IMR-90 (cell line): ENCODE measurements at regions not wholly inside any gene's neighbourhood (a gene's known extent, or its start where the extent isn't known, plus 50 kb on each side); places are given as distances from the start of the nearest gene placed in this dataset.

Experiments
- ATAC-seq: fragments of 200-7000 bp; cut with Tn5 transposase; 2 replicates; pipeline ENCODE4 v1.9.1; 2020; ENCODE audit warnings: low read depth, mild to moderate bottlenecking, moderate library complexity
- BruUV-seq: library from RNA; stranded (reverse); fragments of 400-500 nt; replicated peaks from 2 replicates; lab custom pipeline; 2021; lab: Mats Ljungman, UMichigan
- CTCF ChIA-PET: fragments of 300-600 bp; formaldehyde crosslinking; extraction: SDS; loops from one replicate; lab custom pipeline; 2021; ENCODE audit warnings: antibody characterized with exemption; lab: Yijun Ruan, JAX
- POLR2A ChIA-PET: fragments of 300-600 bp; sonication (Branson Sonifier 250); formaldehyde crosslinking; loops from one replicate; lab custom pipeline; 2022; ENCODE audit warnings: antibody characterized with exemption; ENCODE audit not compliant: unreplicated experiment; lab: Charles Lee
- DNase-seq: peaks from one replicate; pipeline ENCODE4 v3.0.0; 2013
- H2AFZ ChIP-seq: replicated peaks from 2 replicates; pipeline ENCODE3; 2013; ENCODE audit warnings: low read length, mild to moderate bottlenecking; ENCODE audit not compliant: poor library complexity
- H2AK5ac ChIP-seq: 2 replicates; pipeline ENCODE4 v1.6.1; 2013; ENCODE audit warnings: low read depth, low read length, inconsistent platforms
- H2AK9ac ChIP-seq: replicated peaks from 2 replicates; pipeline ENCODE3; 2013; ENCODE audit warnings: mild to moderate bottlenecking, low read depth, low read length, moderate library complexity; ENCODE audit not compliant: poor library complexity
- H2BK120ac ChIP-seq: 2 replicates; pipeline ENCODE4 v1.6.1; 2013; ENCODE audit warnings: low read depth, low read length, inconsistent platforms
- H2BK15ac ChIP-seq: 3 replicates; pipeline ENCODE4 v1.6.1; 2013; ENCODE audit warnings: low read depth, low read length, inconsistent platforms
- H2BK20ac ChIP-seq: 2 replicates; pipeline ENCODE4 v1.6.1; 2013; ENCODE audit warnings: low read depth, mild to moderate bottlenecking, inconsistent platforms, low read length, moderate library complexity
- H2BK5ac ChIP-seq: 2 replicates; pipeline ENCODE4 v1.6.1; 2013; ENCODE audit warnings: mild to moderate bottlenecking, low read depth, low read length, inconsistent platforms; ENCODE audit not compliant: poor library complexity, severe bottlenecking
- H3K14ac ChIP-seq: replicated peaks from 2 replicates; pipeline ENCODE4 v1.6.1; 2013; ENCODE audit warnings: low read depth, low read length, inconsistent platforms
- H3K18ac ChIP-seq: 2 replicates; pipeline ENCODE4 v1.6.1; 2013; ENCODE audit warnings: low read depth, low read length, control low read depth
- H3K23ac ChIP-seq: 2 replicates; pipeline ENCODE4 v1.6.1; 2013; ENCODE audit warnings: low read depth, low read length, inconsistent platforms
- H3K27ac ChIP-seq: 2 replicates; pipeline ENCODE4 v1.5.1; 2013; ENCODE audit warnings: mild to moderate bottlenecking, control low read depth, low read length; ENCODE audit not compliant: insufficient read depth
- H3K27me3 ChIP-seq: 2 replicates; pipeline ENCODE4 v1.6.1; 2013; ENCODE audit warnings: low read length; ENCODE audit not compliant: control insufficient read depth, insufficient read depth
- H3K36me3 ChIP-seq: 2 replicates; pipeline ENCODE4 v1.6.1; 2013; ENCODE audit warnings: low read length, mixed read lengths; ENCODE audit not compliant: control insufficient read depth, insufficient read depth
- H3K4ac ChIP-seq: 2 replicates; pipeline ENCODE4 v1.6.1; 2013; ENCODE audit warnings: low read depth, low read length, inconsistent platforms
- H3K4me1 ChIP-seq: 2 replicates; pipeline ENCODE4 v1.6.1; 2013; ENCODE audit warnings: low read length, mixed read lengths; ENCODE audit not compliant: control insufficient read depth, insufficient read depth
- H3K4me2 ChIP-seq: 2 replicates; pipeline ENCODE4 v1.6.1; 2013; ENCODE audit warnings: low read depth, mild to moderate bottlenecking, control low read depth, low read length, moderate library complexity
- H3K4me3 ChIP-seq: 2 replicates; pipeline ENCODE4 v1.5.1; 2013; ENCODE audit warnings: low read depth, mild to moderate bottlenecking, control low read depth, low read length, moderate library complexity; ENCODE audit not compliant: insufficient read depth
- H3K56ac ChIP-seq: 2 replicates; pipeline ENCODE4 v1.6.1; 2013; ENCODE audit warnings: low read length, inconsistent platforms; ENCODE audit not compliant: insufficient read depth; ENCODE audit errors: extremely low read depth
- H3K79me1 ChIP-seq, 2 experiments: 2 replicates each; pipeline ENCODE4 v1.6.1; 2013; ENCODE audit warnings: low read length in 2 of 2, inconsistent platforms in 1 of 2, low read depth in 1 of 2
- H3K9ac ChIP-seq: 2 replicates; pipeline ENCODE4 v1.6.1; 2013; ENCODE audit warnings: low read depth, low read length, control low read depth
- H3K9me1 ChIP-seq: 2 replicates; pipeline ENCODE4 v1.6.1; 2013; ENCODE audit warnings: low read length, inconsistent platforms; ENCODE audit not compliant: insufficient read depth
- H3K9me3 ChIP-seq: 2 replicates; pipeline ENCODE4 v1.6.1; 2013; ENCODE audit warnings: low read length; ENCODE audit not compliant: control insufficient read depth, insufficient read depth
- H4K20me1 ChIP-seq: 2 replicates; pipeline ENCODE4 v1.6.1; 2013; ENCODE audit warnings: low read length, inconsistent platforms; ENCODE audit not compliant: insufficient read depth
- H4K5ac ChIP-seq: 2 replicates; pipeline ENCODE4 v1.6.1; 2013; ENCODE audit warnings: mild to moderate bottlenecking, low read depth, low read length, control low read depth
- H4K8ac ChIP-seq, 2 experiments: 2 replicates each; pipeline ENCODE4 v1.6.1; 2013; ENCODE audit warnings: low read depth in 2 of 2, low read length in 2 of 2, control low read depth in 1 of 2, inconsistent platforms in 1 of 2
- H4K91ac ChIP-seq: 2 replicates; pipeline ENCODE4 v1.6.1; 2013; ENCODE audit warnings: low read depth, low read length, inconsistent platforms; ENCODE audit not compliant: insufficient read depth
- BHLHE40 ChIP-seq: fragments of 150-350 bp; IDR thresholded peaks from 2 replicates; pipeline ENCODE4 v1.6.1; 2016; ENCODE audit warnings: mild to moderate bottlenecking, low read depth, low read length
- CEBPB ChIP-seq: IDR thresholded peaks from 2 replicates; pipeline ENCODE4 v1.6.1; 2012; ENCODE audit warnings: low read depth, low read length, improper control_type of control experiment
- CTCF ChIP-seq: conservative IDR thresholded peaks from 2 replicates; pipeline ENCODE4 v1.5.1; 2012; ENCODE audit warnings: mild to moderate bottlenecking, low read depth, low read length, improper control_type of control experiment
- FOS ChIP-seq: fragments of 150-350 bp; IDR thresholded peaks from 2 replicates; pipeline ENCODE4 v1.6.1; 2016; ENCODE audit warnings: low read depth, low read length
- MXI1 ChIP-seq: IDR thresholded peaks from 2 replicates; pipeline ENCODE4 v1.6.1; 2012; ENCODE audit warnings: low read depth, mild to moderate bottlenecking, low read length, moderate library complexity, borderline replicate concordance
- NFE2L2 ChIP-seq: fragments of 150-350 bp; IDR thresholded peaks from 2 replicates; pipeline ENCODE4 v1.6.1; 2016; ENCODE audit warnings: low read depth, mild to moderate bottlenecking, low read length
- POLR2A ChIP-seq: IDR thresholded peaks from 2 replicates; pipeline ENCODE4 v1.6.1; 2012; ENCODE audit warnings: mild to moderate bottlenecking, low read depth, low read length
- RAD21 ChIP-seq: IDR thresholded peaks from 2 replicates; pipeline ENCODE4 v1.6.1; 2012; ENCODE audit warnings: low read length, improper control_type of control experiment
- RCOR1 ChIP-seq: IDR thresholded peaks from 2 replicates; pipeline ENCODE4 v1.6.1; 2012; ENCODE audit warnings: mild to moderate bottlenecking, low read length, improper control_type of control experiment; ENCODE audit not compliant: insufficient replicate concordance
- RFX5 ChIP-seq: IDR thresholded peaks from 2 replicates; pipeline ENCODE4 v1.8.0; 2012; ENCODE audit warnings: low read depth, mild to moderate bottlenecking, low read length, moderate library complexity
- USF2 ChIP-seq: fragments of 150-350 bp; IDR thresholded peaks from 2 replicates; pipeline ENCODE4 v1.6.1; 2017; ENCODE audit warnings: mild to moderate bottlenecking, antibody characterized with exemption, low read length, low read depth
- WGBS, 2 experiments: methylation state at CpG; one replicate each; pipeline versions ENCODE4 v1.1.5 to v1.1.7; 2013; ENCODE audit warnings: missing lambda C conversion rate in 2 of 2; ENCODE audit not compliant: insufficient read length in 1 of 2; ENCODE audit errors: extremely low coverage in 2 of 2; 5-methylcytosine and 5-hydroxymethylcytosine counted together
- dilution Hi-C: fragments of 300-500 bp; cut with HindIII; formaldehyde crosslinking; loops from one replicate; pipeline ENCODE4 v1.14.3; 2018; ENCODE audit warnings: low sequenced_read_pairs; ENCODE audit not compliant: unreplicated experiment
- in situ Hi-C: fragments of 300-500 bp; cut with MboI; formaldehyde crosslinking; loops from 3 replicates; pipeline ENCODE4 v1.14.3; 2019; ENCODE audit warnings: low sequenced_read_pairs, inconsistent platforms, mixed read lengths
- intact Hi-C: fragments of 100-400 bp; cut with micrococcal nuclease; formaldehyde crosslinking; loops from 2 replicates; pipeline ENCODE4 v1.10.0; 2022

- H4K8ac ChIP-seq = no peak overlapping the region
- no peak overlapping the region for H2AK5ac ChIP-seq
- H3K27ac ChIP-seq = no peak overlapping the region
- no peaks in the 10 kb centered on the region for H3K27me3 ChIP-seq
- H4K20me1 ChIP-seq = no peaks in the 10 kb centered on the region
- H3K23ac ChIP-seq = no peak overlapping the region
- DNase-seq (no peak), ATAC-seq (no peak)
- no peak for TF ChIP-seq MXI1
- TF ChIP-seq USF2 = no peak
- TF ChIP-seq CTCF = no peak
- TF ChIP-seq NFE2L2 = no peak
- TF ChIP-seq RCOR1 = no peak
- TF ChIP-seq CEBPB = no peak
- TF ChIP-seq RFX5 = no peak
- TF ChIP-seq BHLHE40 = no peak
- no peak for TF ChIP-seq FOS
- TF ChIP-seq RAD21 = no peak
- TF ChIP-seq POLR2A = no peak
- no peak overlapping the region for H2BK15ac ChIP-seq
- no peak overlapping the region for H3K4ac ChIP-seq
- no peak overlapping the region for H2AFZ ChIP-seq
- ChIA-PET CTCF (no interaction called here), POLR2A (no interaction called here)
- in situ Hi-C loops = no loop called here
- dilution Hi-C loops = no loop called here
- WGBS, 2 experiments = 69% methylated on average over 6 of the region's 13 CpGs; no CpG with 5 or more reads in 1 of the 2 experiments
- no peaks in the 10 kb centered on the region for H3K79me1 ChIP-seq
- H3K4me3 ChIP-seq = no peak overlapping the region
- no peaks in the 10 kb centered on the region for H3K9me1 ChIP-seq
- H2BK20ac ChIP-seq = no peak overlapping the region
- H3K9me3 ChIP-seq = no peaks in the 10 kb centered on the region
- no peaks in the 10 kb centered on the region for H3K36me3 ChIP-seq
- peak overlapping the region; percentile 25 for H2AK9ac ChIP-seq
- no peak overlapping the region for H3K9ac ChIP-seq
- no peak overlapping the region for H3K14ac ChIP-seq
- no peak overlapping the region for H2BK5ac ChIP-seq
- intact Hi-C loops = no loop called here
- no peak overlapping the region for H3K18ac ChIP-seq
- H2BK120ac ChIP-seq = no peak overlapping the region
- no peaks in the 10 kb centered on the region for H3K4me1 ChIP-seq
- BruUV-seq = no TSS peak
- no peak overlapping the region for H4K91ac ChIP-seq
- no peak overlapping the region for H3K4me2 ChIP-seq
- H4K5ac ChIP-seq = no peak overlapping the region
- no peak overlapping the region for H3K56ac ChIP-seq
Observed at GRCh38 chr10:4607681-4608080, 218.3 kb upstream of the AKR1E2 start.
